Tibial nerve (tissue), 4 donors: ENCODE measurements at regions not wholly inside any gene's neighbourhood (a gene's known extent, or its start where the extent isn't known, plus 50 kb on each side); places are given as distances from the start of the nearest gene placed in this dataset.
"Not testable (repeated sequence)": the region's sequence is repeated elsewhere in the genome, so short reads cannot be mapped to it uniquely, and the experiment has no call there.

Experiments used
- DNase-seq, 2 donors: peaks; one replicate each; pipeline ENCODE4 v3.0.0-alpha.2; 2019; ENCODE audit warnings: low spot score in 2 of 2
- H3K27ac ChIP-seq, 4 donors: fragments of 200-600 bp; sonication (generic) in 3 of 4; one replicate each; pipeline ENCODE4 v1.5.1; 2017 to 2019; ENCODE audit warnings: mild to moderate bottlenecking in 1 of 4
- H3K27me3 ChIP-seq, 2 donors: fragments of 200-600 bp; sonication (generic) in 1 of 2; one replicate each; pipeline versions ENCODE4 v1.5.1 to v1.6.0; 2017 to 2019
- H3K36me3 ChIP-seq, 3 donors: fragments of 200-600 bp; sonication (generic); one replicate each; pipeline ENCODE4 v1.5.1; 2018 to 2019
- H3K4me1 ChIP-seq, 4 donors: fragments of 200-600 bp; sonication (generic) in 3 of 4; one replicate each; pipeline ENCODE4 v1.5.1; 2017 to 2019
- H3K4me3 ChIP-seq, 4 donors: fragments of 200-600 bp; sonication (generic) in 3 of 4; one replicate each; pipeline ENCODE4 v1.5.1; 2017 to 2019; ENCODE audit warnings: mild to moderate bottlenecking in 1 of 4, moderate library complexity in 1 of 4
- H3K9me3 ChIP-seq, 4 donors: fragments of 200-600 bp; sonication (generic) in 3 of 4; one replicate each; pipeline ENCODE4 v1.5.1; 2017 to 2019
- CTCF ChIP-seq, 5 experiments: fragments of 200-600 bp in 3 of 5; fragments of 450-650 bp in 2 of 5; sonication (generic) in 3 of 5; IDR thresholded peaks; one replicate each; pipeline ENCODE4 v1.5.1; 2016 to 2019; ENCODE audit warnings: antibody characterized with exemption in 5 of 5, mild to moderate bottlenecking in 3 of 5, moderate library complexity in 2 of 5
- EP300 ChIP-seq, 2 donors: sonication (generic); formaldehyde crosslinking; IDR thresholded peaks; one replicate each; pipeline ENCODE4 v1.6.1; 2017; ENCODE audit warnings: antibody characterized with exemption in 2 of 2, mild to moderate bottlenecking in 1 of 2
- POLR2A ChIP-seq, 2 donors: fragments of 450-650 bp; IDR thresholded peaks; one replicate each; pipeline ENCODE4 v1.6.1; 2017; ENCODE audit warnings: antibody characterized with exemption in 2 of 2, mild to moderate bottlenecking in 2 of 2, moderate library complexity in 2 of 2
- WGBS, 2 donors: methylation state at CpG; one replicate each; pipeline ENCODE4 v1.1.5; 2018; 5-methylcytosine and 5-hydroxymethylcytosine counted together

- Histone ChIP-seq H3K36me3 (no peaks in the 10 kb centered on the region), H3K27ac (no peak overlapping the region), H3K4me1 (peaks cover 0 to 6% (median 0%) of the 10 kb centered on the region in 4 donors), H3K27me3 (no peaks in the 10 kb centered on the region), H3K9me3 (no peaks in the 10 kb centered on the region), H3K4me3 (no peak overlapping the region)
- TF ChIP-seq CTCF (IDR thresholded peaks at IDR 0.05) (no peak), POLR2A (IDR thresholded peaks at IDR 0.05) (no peak), EP300 (IDR thresholded peaks at IDR 0.05) (no peak)
- 41 to 60% methylated on average over 1 of the region's 1 CpG for WGBS, 2 donors
- DNase-seq = no peak
Measured at GRCh38 chr1:99553301-99553700, 92.6 kb upstream of the PALMD start.

GRCh38 chr1:99553819-99554218 is 92.1 kb upstream of the PALMD start:
- H3K4me1 ChIP-seq, H3K36me3 ChIP-seq, H3K9me3 ChIP-seq, H3K27ac ChIP-seq, DNase-seq, H3K27me3 ChIP-seq, H3K4me3 ChIP-seq: not testable (repeated sequence)
- WGBS, 2 donors = 51 to 73% methylated on average over 3 of the region's 3 CpGs

- Histone ChIP-seq H3K27ac (no peak overlapping the region), H3K4me1 (no peaks in the 10 kb centered on the region), H3K4me3 (no peak overlapping the region), H3K36me3 (no peaks in the 10 kb centered on the region), H3K9me3 (no peaks in the 10 kb centered on the region), H3K27me3 (no peaks in the 10 kb centered on the region)
- TF ChIP-seq CTCF (IDR thresholded peaks at IDR 0.05) (no peak), EP300 (IDR thresholded peaks at IDR 0.05) (no peak), POLR2A (IDR thresholded peaks at IDR 0.05) (no peak)
- 69 to 81% methylated on average over 2 of the region's 2 CpGs for whole genome bisulfite sequencing, 2 donors
- DNase-seq = no peak
Measured at GRCh38 chr1:99554727-99555126, 91.2 kb upstream of the PALMD start.

GRCh38 chr1:99557546-99558202 is 88.2 kb upstream of the PALMD start:
- no peak for DNase-seq
- Histone ChIP-seq H3K4me3 (no peak overlapping the region), H3K9me3 (peaks cover 0 to 2% (median 0%) of the 10 kb centered on the region in 4 donors), H3K27ac (no peak overlapping the region), H3K27me3 (no peaks in the 10 kb centered on the region), H3K36me3 (no peaks in the 10 kb centered on the region), H3K4me1 (no peaks in the 10 kb centered on the region)
- TF ChIP-seq EP300 (IDR thresholded peaks at IDR 0.05) = no peak
- TF ChIP-seq POLR2A (IDR thresholded peaks at IDR 0.05) = no peak
- TF ChIP-seq CTCF (IDR thresholded peaks at IDR 0.05) = no peak
- 87 to 91% methylated on average over 3 of the region's 3 CpGs for WGBS, 2 donors

GRCh38 chr1:99559166-99559565 is 86.7 kb upstream of the PALMD start:
- no peak for DNase-seq
- H3K4me1 ChIP-seq = no peaks in the 10 kb centered on the region
- no peak overlapping the region for H3K27ac ChIP-seq
- peaks cover 0 to 2% (median 0%) of the 10 kb centered on the region in 4 donors for H3K9me3 ChIP-seq
- no peaks in the 10 kb centered on the region for H3K27me3 ChIP-seq
- no peak for TF ChIP-seq POLR2A (IDR thresholded peaks at IDR 0.05)
- no peak for TF ChIP-seq EP300 (IDR thresholded peaks at IDR 0.05)
- no peak for TF ChIP-seq CTCF (IDR thresholded peaks at IDR 0.05)
- H3K4me3 ChIP-seq = no peak overlapping the region
- no peaks in the 10 kb centered on the region for H3K36me3 ChIP-seq
- 65 to 67% methylated on average over 2 of the region's 2 CpGs for WGBS, 2 donors
